Non-pigmented ciliary epithelial cell (primary cell): ENCODE measurements at regions not wholly inside any gene's neighbourhood (a gene's known extent, or its start where the extent isn't known, plus 50 kb on each side); places are given as distances from the start of the nearest gene placed in this dataset.

Experiments
- DNase-seq: peaks from one replicate; pipeline ENCODE4 v3.0.0-alpha.2; 2010; ENCODE audit warnings: low read depth

DNA sequence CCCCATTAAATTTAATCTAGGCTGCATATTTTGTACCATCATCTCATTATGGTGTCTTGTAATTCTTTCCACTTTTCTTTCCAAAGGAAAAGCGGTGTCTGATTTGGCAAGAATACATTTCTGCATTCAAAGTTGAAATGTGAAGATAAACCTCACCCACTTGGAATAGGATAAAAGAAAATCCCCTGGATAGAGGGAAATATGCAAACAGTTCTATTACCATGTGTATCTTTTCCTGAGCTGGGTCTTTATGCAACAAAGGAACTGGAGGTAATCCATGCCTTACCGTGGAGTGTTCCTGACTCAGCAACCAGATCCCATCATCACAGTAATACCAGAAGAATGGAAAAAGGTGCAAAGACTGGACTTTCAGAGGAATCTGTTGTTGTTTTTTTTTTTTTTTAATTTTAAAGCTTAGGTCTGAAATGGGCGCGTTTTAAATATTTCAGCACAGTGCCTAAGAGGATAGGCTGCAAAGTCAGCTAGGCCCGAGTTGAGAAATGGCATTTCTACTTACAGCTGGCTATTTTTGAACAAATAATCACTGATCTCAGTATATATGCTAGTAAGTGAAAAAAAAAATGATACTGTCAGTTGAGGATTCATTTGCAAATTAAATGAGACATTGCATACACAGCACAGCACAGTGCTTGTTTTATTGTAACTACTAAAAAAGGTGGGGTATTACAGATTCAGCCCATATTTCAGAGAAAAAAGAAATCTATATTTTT, 55.5 kb upstream of the ADAMTS9 start:
- no peak for DNase-seq

DNA sequence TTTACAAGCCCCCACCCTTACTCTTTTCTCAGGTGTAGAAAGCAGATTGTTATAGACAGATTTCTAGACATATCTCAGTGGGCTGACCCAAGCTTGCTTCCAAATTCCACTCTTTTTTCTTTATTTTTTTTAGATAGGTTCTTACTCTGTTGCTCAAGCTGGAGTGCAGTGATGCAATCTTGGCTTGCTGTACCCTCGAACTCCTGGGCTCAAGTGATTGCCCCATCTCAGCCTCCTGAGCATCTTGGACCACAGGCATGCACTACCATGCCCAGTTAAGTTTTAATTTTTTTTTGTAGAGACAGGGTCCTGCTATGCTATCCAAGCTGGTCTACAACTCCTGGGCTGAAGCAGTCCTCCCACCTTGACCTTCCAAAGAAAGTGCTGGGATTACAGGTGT, 53.5 kb upstream of the ADAMTS9 start:
- no peak for DNase-seq

GRCh38 chr3:64739971-64740631, 52.3 kb upstream of the ADAMTS9 start:
- DNase-seq = peak; percentile 38
